HG02623 (cell line): ENCODE measurements at regions not wholly inside any gene's neighbourhood (a gene's known extent, or its start where the extent isn't known, plus 50 kb on each side); places are given as distances from the start of the nearest gene placed in this dataset.
"Not testable (repeated sequence)": the region's sequence is repeated elsewhere in the genome, so short reads cannot be mapped to it uniquely, and the experiment has no call there.

Experiments used
- ATAC-seq: cut with Tn5 transposase; IDR thresholded peaks from one replicate; pipeline ENCODE4 v1.9.1; 2021; ENCODE audit warnings: moderate library complexity; ENCODE audit not compliant: unreplicated experiment

- ATAC-seq, result peak; percentile 28
These were observed 68.1 kb downstream of the GOLGA6L6 start for GRCh38 chr15:20473465-20473864.

GRCh38 chr15:20472983-20473382, 68.6 kb downstream of the GOLGA6L6 start:
- peak; percentile 80 for ATAC-seq

GRCh38 chr15:20470810-20471209, 70.8 kb downstream of the GOLGA6L6 start:
- ATAC-seq, result not testable (repeated sequence)

- not testable (repeated sequence) for ATAC-seq
These were observed 100.5 kb downstream of the GOLGA6L6 start for GRCh38 chr15:20441138-20441537.

GRCh38 chr15:20440390-20440789, 101.2 kb downstream of the GOLGA6L6 start:
- not testable (repeated sequence) for ATAC-seq

- not testable (repeated sequence) for ATAC-seq
These were observed 102.5 kb downstream of the GOLGA6L6 start for GRCh38 chr15:20439111-20439510.

GRCh38 chr15:20438255-20438654, 103.3 kb downstream of the GOLGA6L6 start:
- not testable (repeated sequence) for ATAC-seq

GRCh38 chr15:20433468-20433867, 108.1 kb downstream of the GOLGA6L6 start:
- ATAC-seq, result not testable (repeated sequence)

- ATAC-seq, result not testable (repeated sequence)
These were observed 111.1 kb downstream of the GOLGA6L6 start for GRCh38 chr15:20430495-20430894.

- ATAC-seq, result not testable (repeated sequence)
These were observed 120.9 kb downstream of the GOLGA6L6 start for GRCh38 chr15:20420710-20421109.

GRCh38 chr15:20416618-20417017, 125.0 kb downstream of the GOLGA6L6 start:
- ATAC-seq, result not testable (repeated sequence)

- ATAC-seq, result peak; percentile 47
These were observed 131.9 kb downstream of the GOLGA6L6 start for GRCh38 chr15:20409667-20410198.

GRCh38 chr15:20409247-20409646, 132.4 kb downstream of the GOLGA6L6 start:
- ATAC-seq, result peak; percentile 7

GRCh38 chr15:20407553-20407952, 134.0 kb downstream of the GOLGA6L6 start:
- no peak for ATAC-seq

- ATAC-seq, result not testable (repeated sequence)
These were observed 137.0 kb downstream of the GOLGA6L6 start for GRCh38 chr15:20404571-20404970.

GRCh38 chr15:20402586-20402985, 139.0 kb downstream of the GOLGA6L6 start:
- ATAC-seq, result not testable (repeated sequence)

GRCh38 chr15:20401058-20401457, 140.5 kb downstream of the GOLGA6L6 start:
- not testable (repeated sequence) for ATAC-seq

- not testable (repeated sequence) for ATAC-seq
These were observed 142.9 kb downstream of the GOLGA6L6 start for GRCh38 chr15:20398680-20399079.

GRCh38 chr15:20388161-20388560, 153.4 kb downstream of the GOLGA6L6 start:
- not testable (repeated sequence) for ATAC-seq

- no peak for ATAC-seq
These were observed 155.4 kb downstream of the GOLGA6L6 start for GRCh38 chr15:20386198-20386597.

GRCh38 chr15:20380199-20380598, 161.4 kb downstream of the GOLGA6L6 start:
- ATAC-seq, result not testable (repeated sequence)

GRCh38 chr15:20376872-20377271, 164.7 kb downstream of the GOLGA6L6 start:
- no peak for ATAC-seq

- not testable (repeated sequence) for ATAC-seq
These were observed 169.2 kb downstream of the GOLGA6L6 start for GRCh38 chr15:20372416-20372815.
